Erythroblast (primary cell): ENCODE measurements at regions not wholly inside any gene's neighbourhood (a gene's known extent, or its start where the extent isn't known, plus 50 kb on each side); places are given as distances from the start of the nearest gene placed in this dataset.

ENCODE experiments used
- GATA1 ChIP-seq: IDR thresholded peaks from 2 replicates; pipeline ENCODE4 v1.6.1; 2011; ENCODE audit warnings: low read depth, mild to moderate bottlenecking, control low read depth, low read length, moderate library complexity
- POLR2A ChIP-seq: IDR thresholded peaks from 2 replicates; pipeline ENCODE4 v1.6.1; 2011; ENCODE audit warnings: mild to moderate bottlenecking, low read length

DNA sequence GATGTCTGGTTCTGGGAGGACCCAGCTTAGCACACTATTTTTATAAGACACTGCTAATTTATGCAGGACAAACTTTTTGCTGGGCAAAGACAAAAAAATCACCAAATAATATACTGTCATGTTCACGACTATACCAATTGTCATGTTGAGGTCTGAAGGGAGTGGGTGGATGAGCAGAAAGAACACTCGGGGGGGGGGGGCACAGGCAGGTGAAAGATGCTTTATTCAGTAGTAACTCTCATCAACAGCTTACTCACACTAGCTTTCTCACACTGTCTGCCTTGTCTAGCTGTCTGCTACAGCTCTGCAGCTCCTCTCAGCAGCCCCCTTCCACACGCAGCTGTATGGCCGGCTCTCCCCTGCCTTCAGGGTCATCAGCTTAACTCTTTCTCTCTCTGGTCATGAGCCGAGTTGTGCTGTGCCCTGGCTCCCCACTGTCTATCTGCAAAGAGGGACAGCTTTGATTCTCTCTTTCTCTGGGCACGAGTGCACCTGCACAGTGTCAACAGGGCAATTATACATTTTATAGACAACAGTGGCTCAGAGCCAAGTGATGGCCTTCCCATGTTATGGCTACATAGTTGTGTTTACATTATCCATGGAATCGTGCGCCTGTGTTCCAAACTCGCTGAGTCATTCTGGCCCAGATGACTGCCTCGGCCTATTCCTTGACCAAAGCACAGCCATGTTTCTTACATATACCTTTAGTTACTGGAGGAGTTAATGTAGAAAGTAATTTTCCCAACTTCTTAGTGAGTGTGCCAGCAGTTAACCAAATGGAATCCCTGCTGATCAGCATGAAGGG, 187.7 kb upstream of the PRSS16 start:
- no peak for TF ChIP-seq POLR2A
- TF ChIP-seq GATA1, result no peak
